ENCODE measurements at regions not wholly inside any gene's neighbourhood (a gene's known extent, or its start where the extent isn't known, plus 50 kb on each side); places are given as distances from the start of the nearest gene placed in this dataset. TPM values are rescaled to one million over a fixed set of nuclear protein-coding genes. Genes with fewer than 3 reads are reported as not detected.

DNA sequence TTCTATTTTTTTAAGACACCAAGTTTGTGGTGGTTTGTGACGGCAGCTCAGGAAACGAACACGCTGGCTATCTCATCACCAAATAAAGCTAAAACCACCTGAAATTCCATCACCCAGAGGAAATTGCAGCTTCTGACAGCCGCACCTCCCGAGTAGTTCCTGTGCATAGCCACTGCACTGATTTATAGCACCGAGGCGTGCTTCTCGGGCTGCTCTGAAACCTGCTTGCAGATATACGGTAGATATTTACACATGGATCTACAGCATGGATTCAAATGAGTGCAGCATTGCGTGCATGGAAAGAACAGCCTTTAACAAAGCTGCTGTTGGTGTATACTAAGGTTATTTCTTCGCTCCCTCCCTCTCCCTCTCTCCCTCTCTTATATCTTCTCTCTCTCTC lies 153.8 kb downstream of the PHF2 start:
- ChIA-PET CTCF (interaction anchor here (0.8 kb wide), 1 partner anchor 48 kb away, joined by 3 read pairs; no protein-coding TSS in a partner anchor), POLR2A (no interaction called here)
- ATAC-seq, result no peak
- H3K4me1 Mint-ChIP-seq (ENCODE audit: low read depth), result no peaks in the 10 kb centered on the region
- intact Hi-C loops (cut with micrococcal nuclease), result no loop called here
- peaks cover 25% of the 10 kb centered on the region for H3K9me3 Mint-ChIP-seq
- peaks cover 2% of the 10 kb centered on the region for H3K36me3 Mint-ChIP-seq (ENCODE audit: low read depth)
- H3K4me3 Mint-ChIP-seq, result no peak overlapping the region
- DNase-seq, result no peak
- peaks cover 21% of the 10 kb centered on the region for H3K27me3 Mint-ChIP-seq
- TF ChIP-seq, protein P1, sequence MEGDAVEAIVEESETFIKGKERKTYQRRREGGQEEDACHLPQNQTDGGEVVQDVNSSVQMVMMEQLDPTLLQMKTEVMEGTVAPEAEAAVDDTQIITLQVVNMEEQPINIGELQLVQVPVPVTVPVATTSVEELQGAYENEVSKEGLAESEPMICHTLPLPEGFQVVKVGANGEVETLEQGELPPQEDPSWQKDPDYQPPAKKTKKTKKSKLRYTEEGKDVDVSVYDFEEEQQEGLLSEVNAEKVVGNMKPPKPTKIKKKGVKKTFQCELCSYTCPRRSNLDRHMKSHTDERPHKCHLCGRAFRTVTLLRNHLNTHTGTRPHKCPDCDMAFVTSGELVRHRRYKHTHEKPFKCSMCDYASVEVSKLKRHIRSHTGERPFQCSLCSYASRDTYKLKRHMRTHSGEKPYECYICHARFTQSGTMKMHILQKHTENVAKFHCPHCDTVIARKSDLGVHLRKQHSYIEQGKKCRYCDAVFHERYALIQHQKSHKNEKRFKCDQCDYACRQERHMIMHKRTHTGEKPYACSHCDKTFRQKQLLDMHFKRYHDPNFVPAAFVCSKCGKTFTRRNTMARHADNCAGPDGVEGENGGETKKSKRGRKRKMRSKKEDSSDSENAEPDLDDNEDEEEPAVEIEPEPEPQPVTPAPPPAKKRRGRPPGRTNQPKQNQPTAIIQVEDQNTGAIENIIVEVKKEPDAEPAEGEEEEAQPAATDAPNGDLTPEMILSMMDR (IDR thresholded peaks at IDR 0.05), result no peak
- no peak overlapping the region for H3K27ac Mint-ChIP-seq

Small RNA genes lying in the stretch of these regions (microRNA-seq; reads per million reads assigned to microRNA genes)
- gene MIR4291 (ENCODE audit: borderline microRNAs expressed, borderline replicate concordance), result not detected
